ENCODE measurements at regions not wholly inside any gene's neighbourhood (a gene's known extent, or its start where the extent isn't known, plus 50 kb on each side); places are given as distances from the start of the nearest gene placed in this dataset.

GRCh38 chr20:63116412-63117106 is 99.4 kb downstream of the YTHDF1 start:
- ChIA-PET CTCF (interaction anchor here (0.6 to 1.6 kb wide), 3 partner anchors 14 to 107 kb away, joined by 3 to 4 read pairs (median 4); no protein-coding TSS in a partner anchor), POLR2A (no interaction called here)
- H3K4me3 Mint-ChIP-seq = no peak overlapping the region
- no peak overlapping the region for H3K27ac Mint-ChIP-seq
- no peaks in the 10 kb centered on the region for H3K36me3 Mint-ChIP-seq
- ATAC-seq (peak; percentile 76), DNase-seq (ENCODE audit: low spot score) (peak; percentile 76)
- peaks cover 4% of the 10 kb centered on the region for H3K9me3 Mint-ChIP-seq
- no peaks in the 10 kb centered on the region for H3K4me1 Mint-ChIP-seq
- H3K27me3 Mint-ChIP-seq (ENCODE audit: low read depth) = peaks cover 29% of the 10 kb centered on the region
- no peak for TF ChIP-seq CDX4 (CRISPR knock-in tag; IDR thresholded peaks at IDR 0.05; ENCODE audit: borderline replicate concordance)
- TF ChIP-seq SP1 (CRISPR knock-in tag; conservative IDR thresholded peaks at IDR 0.05) = no peak
- TF ChIP-seq USF1 (CRISPR knock-in tag; IDR thresholded peaks at IDR 0.05) = peak; percentile 36; the same call in 1 of the 2 replicates
- peak; percentile 62; the same call in 1 of the 2 replicates for TF ChIP-seq ZBTB43 (CRISPR knock-in tag; IDR thresholded peaks at IDR 0.05)
- no peak for TF ChIP-seq STAT6 (CRISPR knock-in tag; conservative IDR thresholded peaks at IDR 0.05; ENCODE audit: low read depth)
- TF ChIP-seq ZSCAN18 (CRISPR knock-in tag; IDR thresholded peaks at IDR 0.05) = no peak
- no peak for TF ChIP-seq OVOL2 (CRISPR knock-in tag; IDR thresholded peaks at IDR 0.05; ENCODE audit: borderline replicate concordance)
- TF ChIP-seq ZNF232 (CRISPR knock-in tag; IDR thresholded peaks at IDR 0.05) = peak; percentile 85; the same call in 1 of the 2 replicates
- TF ChIP-seq MLX (CRISPR knock-in tag; IDR thresholded peaks at IDR 0.05) = no peak
- no peak for TF ChIP-seq RORB (CRISPR knock-in tag; IDR thresholded peaks at IDR 0.05)
- no peak for TF ChIP-seq E2F5 (CRISPR knock-in tag; IDR thresholded peaks at IDR 0.05)
- peak; percentile 78; the same call in 1 of the 2 replicates for TF ChIP-seq FOXP1 (CRISPR knock-in tag; IDR thresholded peaks at IDR 0.05; ENCODE audit: borderline replicate concordance)
- TF ChIP-seq ELF4 (CRISPR knock-in tag; IDR thresholded peaks at IDR 0.05; ENCODE audit: low read depth) = no peak
- 0 out of 2 replicates have a peak, but pooled peaks have one; percentile 35 for TF ChIP-seq NFE2L1 (CRISPR knock-in tag; IDR thresholded peaks at IDR 0.05)
- TF ChIP-seq SMAD4 (CRISPR knock-in tag; IDR thresholded peaks at IDR 0.05) = no peak
- TF ChIP-seq E2F1 (CRISPR knock-in tag; IDR thresholded peaks at IDR 0.05) = peak; percentile 60; the same call in 1 of the 2 replicates
- peak; percentile 88 for TF ChIP-seq ETV6 (CRISPR knock-in tag; IDR thresholded peaks at IDR 0.05)
- TF ChIP-seq ZNF317 (CRISPR knock-in tag; IDR thresholded peaks at IDR 0.05; ENCODE audit: borderline replicate concordance, low read depth) = no peak
- no peak for TF ChIP-seq CBFB (CRISPR knock-in tag; IDR thresholded peaks at IDR 0.05; ENCODE audit: low read depth)
- TF ChIP-seq GABPB1 (CRISPR knock-in tag; IDR thresholded peaks at IDR 0.05) = 0 out of 2 replicates have a peak, but pooled peaks have one; percentile 54
- TF ChIP-seq MXD4 (CRISPR knock-in tag; IDR thresholded peaks at IDR 0.05; ENCODE audit: borderline replicate concordance) = no peak
- TF ChIP-seq RELA (CRISPR knock-in tag; IDR thresholded peaks at IDR 0.05; ENCODE audit: borderline replicate concordance) = no peak
- TF ChIP-seq ATF1 (CRISPR knock-in tag; IDR thresholded peaks at IDR 0.05) = no peak
- peak; percentile 77; the same call in 1 of the 2 replicates for TF ChIP-seq ZBTB21 (CRISPR knock-in tag; IDR thresholded peaks at IDR 0.05; ENCODE audit: borderline replicate concordance)

Measured in WTC11 (cell line).